HL-60 (cell line): ENCODE measurements at regions not wholly inside any gene's neighbourhood (a gene's known extent, or its start where the extent isn't known, plus 50 kb on each side); places are given as distances from the start of the nearest gene placed in this dataset.

Experiments
- DNase-seq, 2 experiments: peaks; one replicate each; pipeline ENCODE4 v3.0.0-alpha.2; 2010 to 2020; ENCODE audit warnings: low read depth in 1 of 2, low spot score in 1 of 2
- H3K27ac ChIP-seq: fragments of 250-450 bp; sonication (Bioruptor Pico); replicated peaks from 2 replicates; pipeline ENCODE4 v1.5.1; 2020; ENCODE audit warnings: mild to moderate bottlenecking, moderate library complexity
- H3K27me3 ChIP-seq: fragments of 250-450 bp; sonication (Bioruptor Pico); 2 replicates; pipeline ENCODE4 v1.5.1; 2021; ENCODE audit warnings: mild to moderate bottlenecking, moderate library complexity; ENCODE audit not compliant: insufficient read depth, poor library complexity, severe bottlenecking
- H3K4me3 ChIP-seq: replicated peaks from 2 replicates; pipeline ENCODE4 v1.5.1; 2011; ENCODE audit warnings: mild to moderate bottlenecking, control low read depth, low read length; ENCODE audit not compliant: insufficient read depth
- CTCF ChIP-seq: IDR thresholded peaks from one replicate; pipeline ENCODE4 v1.5.1; 2011; ENCODE audit warnings: low read length, control low read depth, inconsistent platforms; ENCODE audit not compliant: insufficient read depth
- GABPA ChIP-seq: IDR thresholded peaks from 2 replicates; pipeline ENCODE4 v1.6.1; 2012; ENCODE audit warnings: low read depth
- POLR2AphosphoS5 ChIP-seq: IDR thresholded peaks from 2 replicates; pipeline ENCODE4 v1.6.1; 2012; ENCODE audit warnings: low read depth
- REST ChIP-seq: IDR thresholded peaks from 2 replicates; pipeline ENCODE4 v1.6.1; 2012; ENCODE audit warnings: low read depth; ENCODE audit not compliant: insufficient replicate concordance
- SPI1 ChIP-seq: IDR thresholded peaks from 2 replicates; pipeline ENCODE4 v1.6.1; 2012; ENCODE audit warnings: low read depth, mild to moderate bottlenecking, borderline replicate concordance

DNA sequence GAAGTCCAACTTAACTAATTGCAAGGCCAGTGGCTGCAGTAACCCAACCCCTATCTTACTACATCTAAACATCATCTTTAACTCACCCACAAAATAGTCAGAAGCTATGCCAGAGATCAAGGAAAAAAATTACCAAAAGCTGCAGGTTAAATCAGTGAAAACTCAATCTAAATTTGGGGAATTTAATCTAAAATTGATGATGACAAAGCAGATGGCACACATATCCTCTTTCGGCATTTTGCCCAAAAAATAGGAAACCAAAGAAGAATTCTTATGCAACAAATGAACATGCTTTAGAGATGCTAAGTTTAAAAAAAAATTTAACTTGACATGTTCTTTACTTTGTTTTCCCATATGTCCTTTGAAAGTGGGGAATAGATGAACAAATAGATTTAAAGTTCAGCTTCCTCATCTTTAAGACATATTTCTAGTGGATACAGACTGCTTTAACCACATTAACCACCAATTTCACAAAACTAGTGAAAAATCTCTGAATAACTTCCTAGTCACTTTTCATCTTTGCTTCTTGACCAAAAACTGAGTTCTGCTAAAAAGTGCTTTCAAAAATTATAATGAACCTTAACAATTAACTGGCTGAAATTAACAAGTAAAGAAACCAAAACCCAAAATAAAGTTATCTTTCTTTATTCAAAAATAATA is 74.3 kb upstream of the CCDC150 start:
- H3K27ac ChIP-seq = no peak overlapping the region
- DNase-seq = peak in 1 of 2 experiments; percentile 4
- peaks cover 21% of the 10 kb centered on the region for H3K27me3 ChIP-seq
- no peak overlapping the region for H3K4me3 ChIP-seq
- TF ChIP-seq CTCF = no peak
- TF ChIP-seq REST = no peak
- TF ChIP-seq SPI1 = peak; percentile 13; the same call in 1 of the 2 replicates
- TF ChIP-seq GABPA = no peak
- TF ChIP-seq POLR2AphosphoS5 = peak; percentile 33; the same call in 1 of the 2 replicates

DNA sequence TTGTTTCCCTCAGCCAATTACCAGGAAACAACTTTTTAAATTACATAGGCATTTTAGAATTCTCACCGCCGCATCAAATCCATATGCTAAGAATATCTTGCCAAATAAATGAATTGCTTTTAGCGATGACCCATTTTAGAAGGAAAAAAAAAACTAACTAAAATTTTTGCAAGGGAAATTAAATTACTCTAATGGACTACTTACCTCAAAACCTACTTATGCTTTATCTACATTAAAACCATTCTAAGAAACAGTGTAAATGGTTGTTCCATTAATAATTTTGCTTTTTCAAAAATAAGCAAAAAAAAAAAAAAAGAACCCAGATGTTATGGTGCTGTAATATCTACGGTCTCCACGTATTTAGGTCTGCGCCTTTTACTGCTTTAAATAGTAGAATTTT is 73.5 kb upstream of the CCDC150 start:
- TF ChIP-seq POLR2AphosphoS5 (no peak), REST (no peak), SPI1 (no peak), GABPA (no peak), CTCF (no peak)

GRCh38 chr2:196566961-196567666 is 72.4 kb upstream of the CCDC150 start:
- H3K27ac ChIP-seq = no peak overlapping the region
- DNase-seq = peak in 1 of 2 experiments; percentile 6
- TF ChIP-seq POLR2AphosphoS5 = no peak
- peaks cover 18% of the 10 kb centered on the region for H3K27me3 ChIP-seq
- no peak overlapping the region for H3K4me3 ChIP-seq

More for the DNA sequence above, 73.5 kb upstream of the CCDC150 start:
- Histone ChIP-seq H3K27ac (no peak overlapping the region), H3K4me3 (no peak overlapping the region), H3K27me3 (peaks cover 21% of the 10 kb centered on the region)
- no peak for DNase-seq

DNA sequence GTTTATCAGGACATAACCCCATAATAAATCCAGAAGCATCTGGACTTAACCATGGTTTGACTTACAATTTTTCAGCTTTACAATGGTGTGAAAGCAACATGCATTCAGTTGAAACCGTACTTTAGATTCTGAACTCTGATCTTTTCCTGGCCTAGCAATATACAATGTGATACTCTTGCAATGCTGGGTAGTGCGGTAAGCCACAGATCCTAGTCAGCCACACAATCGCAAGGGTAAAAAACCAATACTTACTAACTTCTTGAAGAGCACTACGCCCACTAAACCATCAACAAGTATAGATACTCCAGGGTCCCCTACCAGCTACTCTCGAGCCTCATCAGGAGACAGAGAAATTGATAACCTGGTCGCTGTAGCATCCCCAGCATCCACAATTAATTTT is 71.0 kb upstream of the CCDC150 start:
- Histone ChIP-seq H3K27ac (no peak overlapping the region), H3K4me3 (no peak overlapping the region), H3K27me3 (peaks cover 12% of the 10 kb centered on the region)
- no peak for TF ChIP-seq SPI1
- TF ChIP-seq POLR2AphosphoS5 = no peak
- TF ChIP-seq CTCF = no peak
- no peak for TF ChIP-seq GABPA
- no peak for TF ChIP-seq REST
- no peak for DNase-seq
